ENCODE measurements at regions not wholly inside any gene's neighbourhood (a gene's known extent, or its start where the extent isn't known, plus 50 kb on each side); places are given as distances from the start of the nearest gene placed in this dataset.

GRCh38 chr5:124337996-124338395, 408.4 kb downstream of the ZNF608 start:
- Histone ChIP-seq H3K27ac (ENCODE audit: extremely low read depth, low read depth, low read length) (no peak overlapping the region), H3K9me3 (replicated peaks; ENCODE audit: control insufficient read depth, insufficient read depth, low read depth, low read length) (no peaks in the 10 kb centered on the region), H3K79me2 (ENCODE audit: control insufficient read depth, insufficient read depth, low read length) (no peaks in the 10 kb centered on the region), H3K4me3 (no peak overlapping the region), H3K9me1 (ENCODE audit: control insufficient read depth, insufficient read depth, low read length) (no peaks in the 10 kb centered on the region), H2AFZ (ENCODE audit: low read depth, low read length) (no peak overlapping the region), H3K27me3 (ENCODE audit: control insufficient read depth in 2 of 2, insufficient read depth in 2 of 2, low read length in 2 of 2) (no peaks in the 10 kb centered on the region), H3K36me3 (ENCODE audit: control insufficient read depth, insufficient read depth, low read length) (no peaks in the 10 kb centered on the region), H4K20me1 (replicated peaks; ENCODE audit: control insufficient read depth, insufficient read depth, low read length) (no peaks in the 10 kb centered on the region), H3K4me2 (ENCODE audit: insufficient read depth, low read length) (no peak overlapping the region), H3K9ac (ENCODE audit: insufficient read depth in 1 of 2, low read depth in 2 of 2, low read length in 2 of 2) (no peak overlapping the region), H3K4me1 (replicated peaks in 1 of 2; ENCODE audit: control insufficient read depth in 2 of 2, insufficient read depth in 2 of 2, low read length in 2 of 2) (no peaks in the 10 kb centered on the region)
- BruUV-seq (replicated peaks) = no TSS peak
- in situ Hi-C loops (cut with MboI) (no loop called here), intact Hi-C loops (cut with micrococcal nuclease) (no loop called here)
- FAIRE-seq (no peak), ATAC-seq (no peak), DNase-seq (ENCODE audit: extremely low read depth in 1 of 4, low spot score in 3 of 4) (no peak)
- ChIA-PET POLR2A (no interaction called here), CTCF (ENCODE audit: low intra/inter-chr PET ratio) (no interaction called here)
- TF ChIP-seq MLLT1 (IDR thresholded peaks at IDR 0.05) (no peak), PRDM10 (IDR thresholded peaks at IDR 0.05; ENCODE audit: partially characterized antibody) (no peak), NBN (IDR thresholded peaks at IDR 0.05; ENCODE audit: low read depth) (no peak), ZNF253 (CRISPR knock-in tag; conservative IDR thresholded peaks at IDR 0.05) (no peak), XRCC5 (IDR thresholded peaks at IDR 0.05; ENCODE audit: low read depth, low read length) (no peak)

Measured in K562 (cell line).